ENCODE measurements at regions not wholly inside any gene's neighbourhood (a gene's known extent, or its start where the extent isn't known, plus 50 kb on each side); places are given as distances from the start of the nearest gene placed in this dataset.

- DNase-seq = peak; percentile 29
- Histone ChIP-seq H3K36me3 (ENCODE audit: control insufficient read depth, insufficient read depth, low read length) (no peaks in the 10 kb centered on the region), H3K4me3 (ENCODE audit: low read length) (no peak overlapping the region), H3K9me3 (replicated peaks; ENCODE audit: control insufficient read depth, low read depth, low read length) (no peaks in the 10 kb centered on the region), H3K27ac (ENCODE audit: low read length) (no peak overlapping the region), H3K27me3 (ENCODE audit: control insufficient read depth, insufficient read depth, low read length) (no peaks in the 10 kb centered on the region), H3K4me1 (ENCODE audit: control insufficient read depth, insufficient read depth, low read length) (no peaks in the 10 kb centered on the region)
- WGBS (ENCODE audit: insufficient coverage) = 50% methylated on average over 1 of the region's 2 CpGs
Measured at GRCh38 chr10:52701647-52702046, 70.9 kb downstream of the MBL2 start.

- Histone ChIP-seq H3K9me3 (replicated peaks; ENCODE audit: control insufficient read depth, low read depth, low read length) (no peaks in the 10 kb centered on the region), H3K27me3 (ENCODE audit: control insufficient read depth, insufficient read depth, low read length) (no peaks in the 10 kb centered on the region), H3K4me3 (ENCODE audit: low read length) (no peak overlapping the region), H3K27ac (ENCODE audit: low read length) (no peak overlapping the region), H3K4me1 (ENCODE audit: control insufficient read depth, insufficient read depth, low read length) (no peaks in the 10 kb centered on the region), H3K36me3 (ENCODE audit: control insufficient read depth, insufficient read depth, low read length) (no peaks in the 10 kb centered on the region)
- no CpG with 5 or more reads among the region's 3 CpGs for WGBS (ENCODE audit: insufficient coverage)
- DNase-seq = no peak
Measured at GRCh38 chr10:52703451-52703850, 69.1 kb downstream of the MBL2 start.

GRCh38 chr10:52703898-52704297, 68.7 kb downstream of the MBL2 start:
- H3K27ac ChIP-seq (ENCODE audit: low read length) = no peak overlapping the region
- peak; percentile 15 for DNase-seq
- no peaks in the 10 kb centered on the region for H3K27me3 ChIP-seq (ENCODE audit: control insufficient read depth, insufficient read depth, low read length)
- WGBS (ENCODE audit: insufficient coverage) = 20% methylated on average over 1 of the region's 4 CpGs
- H3K36me3 ChIP-seq (ENCODE audit: control insufficient read depth, insufficient read depth, low read length) = no peaks in the 10 kb centered on the region
- H3K4me1 ChIP-seq (ENCODE audit: control insufficient read depth, insufficient read depth, low read length) = no peaks in the 10 kb centered on the region
- no peak overlapping the region for H3K4me3 ChIP-seq (ENCODE audit: low read length)
- H3K9me3 ChIP-seq (replicated peaks; ENCODE audit: control insufficient read depth, low read depth, low read length) = no peaks in the 10 kb centered on the region

GRCh38 chr10:52706332-52707070, 66.1 kb downstream of the MBL2 start:
- Histone ChIP-seq H3K4me1 (ENCODE audit: control insufficient read depth, insufficient read depth, low read length) (no peaks in the 10 kb centered on the region), H3K4me3 (ENCODE audit: low read length) (no peak overlapping the region), H3K27ac (ENCODE audit: low read length) (no peak overlapping the region), H3K27me3 (ENCODE audit: control insufficient read depth, insufficient read depth, low read length) (no peaks in the 10 kb centered on the region), H3K36me3 (ENCODE audit: control insufficient read depth, insufficient read depth, low read length) (no peaks in the 10 kb centered on the region), H3K9me3 (replicated peaks; ENCODE audit: control insufficient read depth, low read depth, low read length) (no peaks in the 10 kb centered on the region)
- DNase-seq = no peak
- 60% methylated on average over 1 of the region's 4 CpGs for WGBS (ENCODE audit: insufficient coverage)

Measured in muscle of leg (tissue), 3 donors.